ENCODE measurements at regions not wholly inside any gene's neighbourhood (a gene's known extent, or its start where the extent isn't known, plus 50 kb on each side); places are given as distances from the start of the nearest gene placed in this dataset.

DNA sequence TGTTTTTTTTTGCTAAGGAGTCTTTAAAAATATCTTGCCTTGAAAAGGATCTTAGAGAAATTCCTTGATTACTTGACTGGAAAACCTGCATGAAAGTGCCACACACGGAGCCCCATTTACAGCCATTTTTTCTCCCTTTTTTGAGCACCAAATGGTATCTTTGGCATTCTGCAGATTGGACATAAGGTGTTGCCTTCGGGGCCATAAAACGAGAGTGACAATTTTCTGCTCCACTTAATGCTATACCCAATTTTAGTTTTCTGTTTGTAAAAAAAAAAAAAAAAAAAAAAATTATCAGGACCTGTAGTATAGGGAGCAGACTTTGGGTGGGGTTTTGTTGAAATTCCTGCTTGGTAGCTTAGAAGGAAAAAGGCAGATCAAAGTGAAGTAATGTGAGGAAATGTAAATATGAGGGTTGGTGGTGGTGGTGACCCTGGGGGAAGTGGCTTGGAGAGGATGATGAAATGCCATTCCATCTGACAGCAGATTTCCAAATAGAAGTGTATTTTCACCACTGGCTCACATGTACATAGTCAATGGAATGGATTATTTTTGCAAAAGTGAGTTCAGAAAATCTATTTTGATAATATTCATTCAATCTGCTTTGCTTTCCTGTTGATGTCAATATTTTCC is 212.1 kb upstream of the SOX4 start:
- no peak for DNase-seq

GRCh38 chr6:21382821-21383449 is 210.6 kb upstream of the SOX4 start:
- no peak for DNase-seq

GRCh38 chr6:21383450-21384085 is 210.0 kb upstream of the SOX4 start:
- no peak for DNase-seq

- no peak for DNase-seq
Observed at GRCh38 chr6:21384216-21384615, 209.3 kb upstream of the SOX4 start.

GRCh38 chr6:21386744-21387143 is 206.8 kb upstream of the SOX4 start:
- no peak for DNase-seq

- DNase-seq: no peak
Observed at GRCh38 chr6:21390532-21391213, 202.9 kb upstream of the SOX4 start.

DNA sequence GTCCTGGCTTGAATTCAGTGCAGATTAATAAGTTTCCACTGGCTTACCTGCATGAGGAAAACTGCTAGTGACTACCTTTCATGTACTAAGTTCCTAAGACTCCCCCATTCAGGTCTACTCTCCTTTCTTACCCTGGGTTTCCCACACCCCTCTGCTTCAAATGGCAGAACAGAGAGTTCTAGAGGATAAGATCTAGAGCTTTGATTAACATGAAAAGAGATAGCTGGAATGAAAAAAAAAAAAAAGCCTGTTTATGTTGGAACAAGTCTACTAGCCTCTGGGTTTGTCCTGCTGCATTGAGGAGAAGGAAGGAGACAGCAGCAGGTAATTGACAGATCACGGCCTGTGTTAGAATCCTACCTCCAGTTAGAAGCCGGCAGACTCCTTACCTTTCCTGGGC is 201.4 kb upstream of the SOX4 start:
- DNase-seq: no peak

- no peak for DNase-seq
Observed at GRCh38 chr6:21393441-21394165, 199.9 kb upstream of the SOX4 start.

DNA sequence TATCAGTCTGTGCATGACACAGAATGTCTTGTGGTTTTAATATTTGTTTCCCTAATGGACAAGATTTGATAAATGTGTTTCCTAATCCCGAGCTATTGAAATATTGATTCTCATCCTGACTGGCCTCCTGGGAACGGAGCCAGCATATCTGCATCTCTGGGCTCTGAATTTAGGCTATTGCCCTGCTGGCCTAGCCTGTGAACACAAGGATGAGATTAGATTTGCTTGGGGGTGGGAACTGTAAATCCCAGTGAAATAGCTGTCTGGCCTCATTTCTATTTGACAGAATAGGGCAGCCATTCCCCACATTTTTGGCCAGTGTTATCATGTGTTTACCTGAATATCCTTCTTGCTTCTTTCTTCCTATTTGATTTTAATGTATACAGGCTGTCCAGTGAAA is 198.4 kb upstream of the SOX4 start:
- no peak for DNase-seq

DNA sequence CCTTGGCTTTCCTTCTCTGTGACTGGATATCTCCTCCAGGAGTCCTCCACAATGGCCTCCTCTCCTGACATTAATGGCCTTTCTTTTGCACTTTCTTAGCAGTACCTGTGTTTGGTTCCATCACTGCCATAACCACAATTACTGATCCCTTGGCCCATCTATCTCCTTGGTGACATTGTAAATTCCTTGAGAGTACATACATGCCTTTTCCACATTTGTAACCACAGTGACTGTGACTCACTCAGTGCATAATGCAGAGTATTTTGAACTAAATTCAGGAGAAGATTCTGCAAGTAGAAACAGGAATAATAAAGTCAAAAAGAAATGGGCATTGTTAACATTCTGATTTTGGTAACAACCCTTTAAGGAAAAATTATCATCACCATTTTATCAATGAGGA is 197.2 kb upstream of the SOX4 start:
- DNase-seq: no peak

- DNase-seq: no peak
Observed at GRCh38 chr6:21398741-21399325, 194.7 kb upstream of the SOX4 start.

- no peak for DNase-seq
Observed at GRCh38 chr6:21402368-21402767, 191.2 kb upstream of the SOX4 start.

DNA sequence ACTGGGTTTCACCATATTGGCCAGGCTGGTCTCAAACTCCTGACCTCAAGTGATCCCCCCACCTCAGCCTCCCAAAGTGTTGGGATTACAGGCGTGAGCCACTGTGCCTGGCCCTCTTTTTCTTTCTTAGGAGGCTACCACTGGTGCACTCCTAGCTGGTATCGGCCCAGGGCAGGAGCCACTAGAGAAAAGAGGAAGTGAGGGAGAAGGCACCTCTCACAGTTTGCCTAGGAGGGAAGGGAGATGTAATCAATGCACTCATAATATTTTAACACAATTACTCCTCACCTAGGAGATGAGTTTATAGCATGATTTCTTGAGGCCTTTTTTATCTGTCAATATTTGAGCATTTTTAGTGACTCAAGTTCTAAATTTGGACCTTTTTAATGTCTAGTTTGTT is 189.0 kb upstream of the SOX4 start:
- DNase-seq: no peak

GRCh38 chr6:21406316-21406715 is 187.2 kb upstream of the SOX4 start:
- DNase-seq: peak; percentile 18

- no peak for DNase-seq
Observed at GRCh38 chr6:21409231-21409630, 184.3 kb upstream of the SOX4 start.

DNA sequence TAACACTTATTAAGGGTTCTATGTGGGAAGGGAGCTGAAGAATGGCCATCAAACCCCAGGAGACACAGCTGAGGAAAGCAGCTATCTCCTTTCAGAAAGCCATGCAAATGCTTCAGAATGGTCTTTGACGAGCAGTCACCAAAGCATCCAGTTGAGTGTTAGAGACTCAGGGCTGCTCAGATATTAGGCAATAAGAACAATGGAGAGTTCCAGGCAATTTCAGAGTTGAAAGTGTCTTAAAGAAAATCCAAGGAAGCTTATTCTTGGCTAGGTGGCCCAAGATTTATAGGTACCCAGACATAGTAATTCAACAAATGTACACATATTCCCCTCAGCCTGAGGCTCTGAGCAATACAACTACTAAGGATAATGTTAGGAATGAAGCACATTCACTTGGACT is 180.1 kb upstream of the SOX4 start:
- no peak for DNase-seq

DNA sequence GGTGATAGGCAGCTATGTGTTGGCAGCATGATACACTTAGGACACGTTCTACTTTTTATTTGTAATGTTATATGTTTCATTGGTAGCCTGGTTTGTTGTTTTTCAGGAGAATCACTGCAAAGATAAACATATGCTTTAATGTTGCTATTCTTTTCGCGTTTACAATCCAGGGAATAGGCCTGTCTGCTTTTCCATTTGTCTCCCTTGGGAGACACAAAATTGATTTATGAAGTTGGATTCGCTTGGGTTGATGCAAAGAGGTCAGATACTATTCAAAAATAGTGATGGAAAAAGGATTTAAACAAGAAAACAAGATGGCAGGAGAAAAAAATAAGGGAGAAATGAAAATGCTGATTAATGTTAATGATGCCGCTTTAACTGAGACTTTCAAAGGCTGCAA is 179.5 kb upstream of the SOX4 start:
- no peak for DNase-seq

DNA sequence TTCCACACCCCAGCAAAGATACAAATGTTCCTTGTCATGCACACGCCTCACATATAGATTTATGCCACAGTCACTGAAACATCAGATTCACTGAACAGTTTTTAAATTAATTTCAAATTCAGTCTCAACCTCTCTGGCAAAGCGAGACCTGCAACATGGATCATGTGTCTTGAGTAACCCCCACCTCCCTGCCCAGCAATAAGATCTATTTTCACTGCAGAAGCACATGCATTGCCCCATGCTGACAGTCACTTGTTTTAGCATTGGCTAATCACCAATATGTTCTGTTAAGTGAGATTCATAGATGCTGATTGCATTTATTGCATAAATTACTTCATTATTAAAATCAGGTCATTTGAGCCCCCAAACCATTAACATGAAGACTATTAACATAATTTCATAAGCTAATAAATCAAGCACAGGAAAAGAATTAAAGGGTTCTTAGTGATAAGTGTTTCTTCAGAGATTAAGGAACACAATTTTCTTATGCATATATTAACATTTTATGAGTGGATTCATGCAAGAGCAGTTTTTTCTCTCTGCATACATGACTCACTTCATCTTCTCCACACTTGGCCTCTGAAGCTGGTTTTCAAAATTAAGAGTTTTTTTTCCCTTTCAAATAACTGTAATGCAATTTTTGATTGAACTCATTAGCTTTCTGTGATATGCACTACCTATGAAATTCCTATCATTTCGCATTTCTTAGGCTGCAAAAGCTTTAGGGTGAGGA is 173.2 kb upstream of the SOX4 start:
- DNase-seq: no peak

DNA sequence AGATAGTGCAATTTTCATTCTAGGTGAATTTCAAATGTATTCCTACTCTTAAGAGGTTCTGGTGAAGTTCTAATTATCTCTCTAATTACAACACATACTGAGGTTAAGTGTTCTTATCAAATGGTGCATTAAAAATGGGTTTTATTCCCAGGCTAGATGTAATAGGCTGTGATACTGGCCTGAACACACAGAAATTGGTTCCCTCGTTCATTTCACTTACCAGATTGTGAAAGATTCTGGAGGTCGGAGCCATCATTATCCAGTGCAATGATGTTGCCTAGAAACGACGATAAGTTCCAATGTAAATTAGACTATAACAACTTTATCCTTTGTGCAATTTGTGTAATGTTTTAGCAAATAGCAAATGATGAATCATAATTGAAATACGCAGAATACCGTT is 172.6 kb upstream of the SOX4 start:
- no peak for DNase-seq

DNA sequence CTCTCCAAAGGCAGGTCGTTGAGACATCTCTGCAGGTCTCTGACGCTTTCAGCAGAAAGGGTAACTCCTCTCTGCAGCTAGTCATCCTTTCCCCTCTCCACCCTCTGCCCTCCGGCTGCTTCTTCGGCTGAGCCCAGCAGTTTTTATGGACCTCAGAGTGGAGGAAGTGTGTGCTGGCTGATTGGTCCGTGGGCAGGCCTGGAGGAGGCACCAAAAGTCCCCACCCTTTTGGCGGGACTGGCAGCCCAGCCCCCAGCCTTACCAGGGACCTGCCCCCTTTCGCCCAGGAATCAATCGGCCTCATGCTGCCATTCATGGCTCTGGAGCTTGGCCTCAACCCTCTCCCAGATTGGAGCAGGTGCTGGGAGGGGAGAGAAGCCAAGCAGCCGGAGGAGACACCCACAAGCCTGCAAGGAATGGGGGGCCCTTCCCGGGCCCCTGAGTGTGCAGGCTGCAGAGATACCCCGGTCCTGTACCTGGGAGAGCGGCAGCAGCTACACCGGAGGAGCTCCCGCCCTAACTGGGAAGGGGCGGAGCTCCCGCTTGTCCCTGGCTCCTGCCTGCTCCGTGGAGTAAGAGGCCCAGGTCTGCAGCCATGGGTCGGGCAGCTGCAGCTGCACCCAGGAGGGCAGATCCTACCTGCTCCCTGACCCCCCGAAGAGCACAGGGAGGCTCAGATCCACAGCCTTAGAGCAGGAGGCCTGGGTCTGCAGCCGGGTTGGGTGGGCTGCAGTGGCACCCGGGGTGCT is 170.3 kb upstream of the SOX4 start:
- DNase-seq: no peak
